GM12865 (cell line): ENCODE measurements at regions not wholly inside any gene's neighbourhood (a gene's known extent, or its start where the extent isn't known, plus 50 kb on each side); places are given as distances from the start of the nearest gene placed in this dataset.
"Not testable (repeated sequence)": the region's sequence is repeated elsewhere in the genome, so short reads cannot be mapped to it uniquely, and the experiment has no call there.

Experiments
- DNase-seq: peaks from one replicate; pipeline ENCODE4 v3.0.0; 2010; ENCODE audit warnings: low read depth
- H3K4me3 ChIP-seq: 2 replicates; pipeline ENCODE4 v1.5.1; 2011; ENCODE audit warnings: mild to moderate bottlenecking, low read depth, low read length, control low read depth
- TF ChIP-seq, protein P1 (sequence below): IDR thresholded peaks from 2 replicates; pipeline ENCODE4 v1.5.1; 2011; ENCODE audit warnings: low read length, control low read depth, low read depth, inconsistent platforms; ENCODE audit not compliant: insufficient read depth; ENCODE audit errors: missing control alignments

- DNase-seq = no peak
- no peak overlapping the region for H3K4me3 ChIP-seq
- TF ChIP-seq, protein P1, sequence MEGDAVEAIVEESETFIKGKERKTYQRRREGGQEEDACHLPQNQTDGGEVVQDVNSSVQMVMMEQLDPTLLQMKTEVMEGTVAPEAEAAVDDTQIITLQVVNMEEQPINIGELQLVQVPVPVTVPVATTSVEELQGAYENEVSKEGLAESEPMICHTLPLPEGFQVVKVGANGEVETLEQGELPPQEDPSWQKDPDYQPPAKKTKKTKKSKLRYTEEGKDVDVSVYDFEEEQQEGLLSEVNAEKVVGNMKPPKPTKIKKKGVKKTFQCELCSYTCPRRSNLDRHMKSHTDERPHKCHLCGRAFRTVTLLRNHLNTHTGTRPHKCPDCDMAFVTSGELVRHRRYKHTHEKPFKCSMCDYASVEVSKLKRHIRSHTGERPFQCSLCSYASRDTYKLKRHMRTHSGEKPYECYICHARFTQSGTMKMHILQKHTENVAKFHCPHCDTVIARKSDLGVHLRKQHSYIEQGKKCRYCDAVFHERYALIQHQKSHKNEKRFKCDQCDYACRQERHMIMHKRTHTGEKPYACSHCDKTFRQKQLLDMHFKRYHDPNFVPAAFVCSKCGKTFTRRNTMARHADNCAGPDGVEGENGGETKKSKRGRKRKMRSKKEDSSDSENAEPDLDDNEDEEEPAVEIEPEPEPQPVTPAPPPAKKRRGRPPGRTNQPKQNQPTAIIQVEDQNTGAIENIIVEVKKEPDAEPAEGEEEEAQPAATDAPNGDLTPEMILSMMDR = no peak
Measured at GRCh38 chrX:13162772-13163410, 118.5 kb upstream of the FAM9C start.

DNA sequence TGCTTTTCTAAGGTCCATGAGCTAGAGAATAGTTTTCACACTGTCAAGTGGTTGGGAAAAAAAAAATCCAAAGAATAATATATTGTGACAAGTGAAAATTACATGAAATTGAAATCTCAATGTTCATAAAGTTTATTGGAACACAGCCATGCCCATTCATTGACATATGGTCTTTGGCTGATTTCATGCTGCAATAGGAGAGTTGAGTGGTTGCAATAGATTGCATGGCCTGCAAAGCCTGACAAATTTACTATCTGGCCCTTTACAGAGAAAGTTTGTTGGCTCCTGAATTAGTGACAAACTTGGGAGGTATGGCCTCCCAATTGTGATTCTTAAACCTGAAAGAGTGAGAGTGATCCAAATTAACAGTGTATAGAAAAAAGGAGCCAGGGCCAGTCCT, 115.5 kb upstream of the FAM9C start:
- TF ChIP-seq, protein P1 = no peak
- DNase-seq = no peak
- H3K4me3 ChIP-seq = no peak overlapping the region

DNA sequence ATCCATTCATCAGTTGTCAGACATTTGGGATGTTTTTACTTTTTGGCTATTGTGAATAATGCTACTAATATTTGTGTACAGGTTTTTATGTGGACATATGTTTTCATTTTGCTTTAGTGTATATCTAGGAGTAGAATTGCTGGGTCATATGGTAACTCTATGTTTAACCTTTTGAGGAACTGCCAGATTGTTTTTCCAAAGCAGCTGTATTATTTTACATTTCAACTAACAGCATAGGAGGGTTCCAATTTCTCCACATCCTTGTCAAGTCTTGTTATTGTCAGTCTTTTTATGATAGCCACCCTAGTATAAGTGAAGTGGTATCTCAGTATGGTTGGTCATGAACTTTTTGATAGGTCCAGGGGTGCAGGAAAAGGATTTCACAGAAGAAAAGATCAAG, 114.5 kb upstream of the FAM9C start:
- TF ChIP-seq, protein P1 = no peak
- H3K4me3 ChIP-seq = no peak overlapping the region
- no peak for DNase-seq

DNA sequence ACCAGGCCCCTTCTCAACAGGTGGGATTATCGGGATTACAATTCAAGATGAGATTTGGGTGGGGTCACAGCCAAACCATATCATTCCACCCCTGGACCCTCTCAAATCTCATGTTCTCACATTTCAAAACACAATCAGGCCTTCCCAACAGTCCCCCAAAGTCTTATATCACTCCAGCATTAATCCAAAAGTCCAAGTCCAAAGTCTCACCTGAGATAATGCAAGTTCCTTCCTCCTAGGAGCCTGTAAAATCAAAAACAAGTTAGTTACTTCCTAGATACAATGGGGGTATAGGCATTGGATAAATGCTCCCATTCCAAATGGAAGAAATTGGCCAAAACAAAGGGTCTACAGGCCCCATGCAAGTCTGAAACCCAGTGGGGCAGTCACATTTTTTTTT, 111.1 kb upstream of the FAM9C start:
- not testable (repeated sequence) for DNase-seq, H3K4me3 ChIP-seq

GRCh38 chrX:13153796-13154195, 109.4 kb upstream of the FAM9C start:
- DNase-seq = no peak
- TF ChIP-seq, protein P1 = no peak
- H3K4me3 ChIP-seq = no peak overlapping the region

GRCh38 chrX:13152518-13153185, 108.2 kb upstream of the FAM9C start:
- no peak for DNase-seq
- H3K4me3 ChIP-seq = no peak overlapping the region
- TF ChIP-seq, protein P1 = no peak

GRCh38 chrX:13151828-13152517, 107.6 kb upstream of the FAM9C start:
- no peak overlapping the region for H3K4me3 ChIP-seq
- DNase-seq = no peak
- TF ChIP-seq, protein P1 = no peak
